HCT116 (cell line): ENCODE measurements at regions not wholly inside any gene's neighbourhood (a gene's known extent, or its start where the extent isn't known, plus 50 kb on each side); places are given as distances from the start of the nearest gene placed in this dataset.

Experiments
- CTCF ChIP-seq, 3 experiments: fragments of 200-600 bp in 1 of 3; sonication (generic) in 1 of 3; IDR thresholded peaks in 2 of 3; conservative IDR thresholded peaks in 1 of 3; 2 replicates each; pipeline ENCODE4 v1.5.1; 2012 to 2017; ENCODE audit warnings: low read depth in 2 of 3, low read length in 2 of 3, antibody characterized with exemption in 1 of 3, borderline replicate concordance in 1 of 3, control low read depth in 1 of 3, mild to moderate bottlenecking in 1 of 3, mixed read lengths in 1 of 3, mixed run types in 1 of 3, moderate library complexity in 1 of 3; ENCODE audit not compliant: insufficient read depth in 1 of 3
- YY1 ChIP-seq: IDR thresholded peaks from 2 replicates; pipeline ENCODE4 v1.6.1; 2011; ENCODE audit warnings: low read length, low read depth, moderate library complexity, mild to moderate bottlenecking; ENCODE audit not compliant: insufficient replicate concordance; ENCODE audit errors: extremely low read depth
- ZBTB33 ChIP-seq: IDR thresholded peaks from 2 replicates; pipeline ENCODE4 v1.6.1; 2011; ENCODE audit warnings: mild to moderate bottlenecking, low read length, moderate library complexity; ENCODE audit not compliant: insufficient replicate concordance; ENCODE audit errors: extremely low read depth

GRCh38 chr9:7394002-7394774 lies 405.4 kb downstream of the DMAC1 start:
- TF ChIP-seq CTCF (IDR thresholded peaks at IDR 0.05 in 2 of 3, conservative IDR thresholded peaks at IDR 0.05 in 1 of 3; ENCODE audit: borderline replicate concordance in 1 of 3, insufficient read depth in 1 of 3, low read depth in 2 of 3, low read length in 2 of 3): 0 out of 6 replicates have a peak, but pooled peaks of 1 of the 3 experiments have one; percentile 1
- TF ChIP-seq ZBTB33: no peak
- no peak for TF ChIP-seq YY1
